HEK293 (cell line): ENCODE measurements at regions not wholly inside any gene's neighbourhood (a gene's known extent, or its start where the extent isn't known, plus 50 kb on each side); places are given as distances from the start of the nearest gene placed in this dataset.

Source experiments
- CTCF ChIA-PET: fragments of 350-600 bp; formaldehyde crosslinking; extraction: SDS; loops from one replicate; lab custom pipeline; 2021; ENCODE audit warnings: antibody characterized with exemption; lab: Yijun Ruan, JAX
- POLR2A ChIA-PET: fragments of 300-600 bp; formaldehyde crosslinking; extraction: SDS; loops from one replicate; lab custom pipeline; 2020; ENCODE audit warnings: antibody characterized with exemption, inconsistent platforms; lab: Yijun Ruan, JAX
- H3K27ac ChIP-seq: fragments of 200-500 bp; sonication (Bioruptor generic); 2 replicates; pipeline ENCODE4 v1.5.1; 2014; ENCODE audit warnings: low read depth, low read length, control low read depth, inconsistent platforms; ENCODE audit errors: extremely low read depth
- H3K36me3 ChIP-seq, 2 experiments: fragments of 200-500 bp in 1 of 2; sonication (Bioruptor generic) in 1 of 2; 1 replicate in 1 of 2; 2 replicates in 1 of 2; pipeline ENCODE4 v1.5.1; 2014 to 2017; ENCODE audit warnings: inconsistent platforms in 2 of 2, low read length in 2 of 2; ENCODE audit not compliant: control insufficient read depth in 2 of 2, insufficient read depth in 1 of 2
- H3K4me1 ChIP-seq: fragments of 200-500 bp; sonication (Bioruptor generic); 2 replicates; pipeline ENCODE4 v1.5.1; 2014; ENCODE audit warnings: mild to moderate bottlenecking, low read length, inconsistent platforms; ENCODE audit not compliant: control insufficient read depth, insufficient read depth
- H3K4me3 ChIP-seq: 2 replicates; pipeline ENCODE4 v1.5.1; 2011; ENCODE audit warnings: low read depth, mild to moderate bottlenecking, control low read depth, low read length, moderate library complexity
- H3K9me3 ChIP-seq: fragments of 200-500 bp; sonication (Bioruptor generic); 2 replicates; pipeline ENCODE4 v1.5.1; 2014; ENCODE audit warnings: low read depth, low read length, inconsistent platforms; ENCODE audit not compliant: control insufficient read depth, insufficient read depth
- ATF2 ChIP-seq: fragments of 450-650 bp; formaldehyde crosslinking; IDR thresholded peaks from 2 replicates; pipeline ENCODE4 v1.5.1; 2016; ENCODE audit warnings: missing biosample characterization, missing genetic modification characterization, low read depth
- FEZF1 ChIP-seq: fragments of 450-650 bp; formaldehyde crosslinking; IDR thresholded peaks from 2 replicates; pipeline ENCODE4 v1.5.1; 2016; ENCODE audit warnings: missing biosample characterization, missing genetic modification characterization
- GLIS2 ChIP-seq: fragments of 450-650 bp; formaldehyde crosslinking; IDR thresholded peaks from 2 replicates; pipeline ENCODE4 v1.5.1; 2016; ENCODE audit warnings: missing biosample characterization, missing genetic modification characterization
- KLF10 ChIP-seq: fragments of 450-650 bp; IDR thresholded peaks from 2 replicates; pipeline ENCODE4 v1.5.1; 2018; ENCODE audit warnings: missing biosample characterization, mild to moderate bottlenecking, missing genetic modification characterization
- PRDM4 ChIP-seq: fragments of 450-650 bp; formaldehyde crosslinking; IDR thresholded peaks from 2 replicates; pipeline ENCODE4 v1.5.1; 2017; ENCODE audit warnings: missing biosample characterization, missing genetic modification characterization
- PRDM6 ChIP-seq: fragments of 450-650 bp; formaldehyde crosslinking; IDR thresholded peaks from 2 replicates; pipeline ENCODE4 v1.5.1; 2017; ENCODE audit warnings: missing biosample characterization, missing genetic modification characterization
- TCF7L2 ChIP-seq: IDR thresholded peaks from 2 replicates; pipeline ENCODE4 v1.6.1; 2011; ENCODE audit warnings: low read depth, mild to moderate bottlenecking, inconsistent platforms, low read length, moderate library complexity, borderline replicate concordance
- ZIC2 ChIP-seq: fragments of 450-650 bp; formaldehyde crosslinking; IDR thresholded peaks from 2 replicates; pipeline ENCODE4 v1.5.1; 2016; ENCODE audit warnings: missing biosample characterization, missing genetic modification characterization
- ZNF138 ChIP-seq: fragments of 450-650 bp; formaldehyde crosslinking; IDR thresholded peaks from 2 replicates; pipeline ENCODE4 v1.5.1; 2016; ENCODE audit warnings: missing biosample characterization, missing genetic modification characterization, borderline replicate concordance
- ZNF155 ChIP-seq: fragments of 450-650 bp; formaldehyde crosslinking; IDR thresholded peaks from 2 replicates; pipeline ENCODE4 v1.5.1; 2016; ENCODE audit warnings: missing biosample characterization, missing genetic modification characterization
- ZNF221 ChIP-seq: fragments of 450-650 bp; formaldehyde crosslinking; IDR thresholded peaks from 2 replicates; pipeline ENCODE4 v1.5.1; 2017; ENCODE audit warnings: missing biosample characterization, missing genetic modification characterization, borderline replicate concordance
- ZNF473 ChIP-seq: fragments of 450-650 bp; formaldehyde crosslinking; IDR thresholded peaks from 2 replicates; pipeline ENCODE4 v1.5.1; 2017; ENCODE audit warnings: missing biosample characterization, missing genetic modification characterization
- ZNF488 ChIP-seq: fragments of 450-650 bp; formaldehyde crosslinking; IDR thresholded peaks from 2 replicates; pipeline ENCODE4 v1.5.1; 2016; ENCODE audit warnings: missing biosample characterization, missing genetic modification characterization
- ZNF558 ChIP-seq: fragments of 450-650 bp; formaldehyde crosslinking; IDR thresholded peaks from 2 replicates; pipeline ENCODE4 v1.5.1; 2016; ENCODE audit warnings: missing biosample characterization, missing genetic modification characterization
- ZNF561 ChIP-seq: fragments of 450-650 bp; IDR thresholded peaks from 2 replicates; pipeline ENCODE4 v1.5.1; 2018; ENCODE audit warnings: missing biosample characterization, missing genetic modification characterization, borderline replicate concordance
- ZNF843 ChIP-seq: fragments of 450-650 bp; formaldehyde crosslinking; IDR thresholded peaks from 2 replicates; pipeline ENCODE4 v1.5.1; 2016; ENCODE audit warnings: missing biosample characterization, missing genetic modification characterization
- ZSCAN30 ChIP-seq: fragments of 450-650 bp; IDR thresholded peaks from 2 replicates; pipeline ENCODE4 v1.5.1; 2018; ENCODE audit warnings: missing biosample characterization, mild to moderate bottlenecking, missing genetic modification characterization, moderate library complexity

- TF ChIP-seq PRDM4 (tag by site-specific recombination): peak; percentile 66
- TF ChIP-seq PRDM6 (tag by site-specific recombination): peak; percentile 87
- TF ChIP-seq ZNF473 (tag by site-specific recombination): no peak
- peak; percentile 41; the same call in 1 of the 2 replicates for TF ChIP-seq ZNF561
- TF ChIP-seq ZNF155 (tag by site-specific recombination): no peak
- TF ChIP-seq TCF7L2: peak; percentile 95
- TF ChIP-seq ZNF843 (tag by site-specific recombination): peak; percentile 83
- TF ChIP-seq FEZF1: peak; percentile 86
- TF ChIP-seq GLIS2 (tag by site-specific recombination): no peak
- TF ChIP-seq KLF10 (tag by site-specific recombination): peak; percentile 37; the same call in 1 of the 2 replicates
- TF ChIP-seq ZSCAN30: 0 out of 2 replicates have a peak, but pooled peaks have one; percentile 31
- TF ChIP-seq ZNF558 (tag by site-specific recombination): peak; percentile 11; the same call in 1 of the 2 replicates
- peak; percentile 55; the same call in 1 of the 2 replicates for TF ChIP-seq ZNF488 (tag by site-specific recombination)
- TF ChIP-seq ZNF221 (tag by site-specific recombination): no peak
- peak; percentile 28; the same call in 1 of the 2 replicates for TF ChIP-seq ZIC2 (tag by site-specific recombination)
- TF ChIP-seq ZNF138 (tag by site-specific recombination): no peak
These were observed 84.8 kb upstream of the GRM3 start (continued) for GRCh38 chr7:86558680-86559501.

- H3K36me3 ChIP-seq: no peaks in the 10 kb centered on the region
- TF ChIP-seq ZNF155 (tag by site-specific recombination): no peak
- no peak for TF ChIP-seq GLIS2 (tag by site-specific recombination)
- no peak for TF ChIP-seq ATF2 (tag by site-specific recombination)
- TF ChIP-seq, all 188 proteins: peak for 0
- Histone ChIP-seq H3K4me1 (no peaks in the 10 kb centered on the region), H3K27ac (no peak overlapping the region), H3K9me3 (no peaks in the 10 kb centered on the region), H3K4me3 (no peak overlapping the region)
- ChIA-PET CTCF (no interaction called here), POLR2A (no interaction called here)
These were observed 109.1 kb upstream of the GRM3 start for GRCh38 chr7:86534641-86535040.
